ENCODE measurements at regions not wholly inside any gene's neighbourhood (a gene's known extent, or its start where the extent isn't known, plus 50 kb on each side); places are given as distances from the start of the nearest gene placed in this dataset.

DNA sequence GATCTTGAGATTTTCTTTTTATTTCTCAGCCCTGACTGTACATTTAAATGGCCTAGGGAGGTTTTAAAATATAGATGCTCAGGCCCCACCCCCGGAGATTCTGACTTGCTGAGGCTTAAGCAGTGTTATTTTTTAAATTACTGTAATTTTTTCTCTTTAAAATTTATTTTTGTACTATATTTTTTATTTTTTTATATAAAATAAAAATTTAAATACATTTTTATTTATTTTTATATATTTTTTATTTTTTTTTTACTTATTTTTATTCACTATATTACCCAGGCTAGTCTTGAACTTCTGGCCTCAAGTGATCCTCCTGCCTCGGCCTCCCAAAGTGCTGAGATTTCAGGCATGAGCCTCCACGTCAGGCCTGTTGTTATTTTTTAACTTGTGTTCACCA is 83.3 kb downstream of the KATNIP start:
- Histone ChIP-seq H2AFZ (replicated peaks; ENCODE audit: low read length, poor library complexity) (no peak overlapping the region), H3K4me2 (ENCODE audit: low read depth, low read length) (no peak overlapping the region), H2AK5ac (ENCODE audit: low read depth, low read length) (no peak overlapping the region), H3K27ac (ENCODE audit: insufficient read depth, low read length) (no peak overlapping the region), H3K9me3 (ENCODE audit: control insufficient read depth, insufficient read depth, low read length) (no peaks in the 10 kb centered on the region), H3K4me3 (ENCODE audit: insufficient read depth, low read depth, low read length) (no peak overlapping the region), H2BK20ac (ENCODE audit: low read depth, low read length) (no peak overlapping the region), H3K27me3 (ENCODE audit: control insufficient read depth, insufficient read depth, low read length) (no peaks in the 10 kb centered on the region), H3K18ac (ENCODE audit: low read depth, low read length) (no peak overlapping the region), H2AK9ac (replicated peaks; ENCODE audit: low read depth, low read length, poor library complexity) (no peak overlapping the region), H3K9me1 (ENCODE audit: insufficient read depth, low read length) (peaks cover 3% of the 10 kb centered on the region), H3K56ac (ENCODE audit: extremely low read depth, insufficient read depth, low read length) (no peak overlapping the region), H3K79me1 (ENCODE audit: low read depth in 1 of 2, low read length in 2 of 2) (no peaks in the 10 kb centered on the region), H3K36me3 (ENCODE audit: control insufficient read depth, insufficient read depth, low read length) (peaks cover 1% of the 10 kb centered on the region), H3K4me1 (ENCODE audit: control insufficient read depth, insufficient read depth, low read length) (peaks cover 10% of the 10 kb centered on the region; the same call in 1 of the 2 replicates), H3K4ac (ENCODE audit: low read depth, low read length) (no peak overlapping the region), H2BK5ac (ENCODE audit: low read depth, low read length, poor library complexity, severe bottlenecking) (no peak overlapping the region), H4K91ac (ENCODE audit: insufficient read depth, low read depth, low read length) (no peak overlapping the region), H3K14ac (replicated peaks; ENCODE audit: low read depth, low read length) (no peak overlapping the region), H4K20me1 (ENCODE audit: insufficient read depth, low read length) (no peaks in the 10 kb centered on the region), H3K23ac (ENCODE audit: low read depth, low read length) (no peak overlapping the region), H3K9ac (ENCODE audit: low read depth, low read length) (no peak overlapping the region), H4K8ac (ENCODE audit: low read depth in 2 of 2, low read length in 2 of 2) (no peak overlapping the region), H2BK120ac (ENCODE audit: low read depth, low read length) (no peak overlapping the region), H2BK15ac (ENCODE audit: low read depth, low read length) (no peak overlapping the region), H4K5ac (ENCODE audit: low read depth, low read length) (no peak overlapping the region)
- TF ChIP-seq RCOR1 (IDR thresholded peaks at IDR 0.05; ENCODE audit: insufficient replicate concordance, low read length) (no peak), BHLHE40 (IDR thresholded peaks at IDR 0.05; ENCODE audit: low read depth, low read length) (no peak), CTCF (conservative IDR thresholded peaks at IDR 0.05; ENCODE audit: low read depth, low read length) (no peak), CEBPB (IDR thresholded peaks at IDR 0.05; ENCODE audit: low read depth, low read length) (no peak), SMC3 (IDR thresholded peaks at IDR 0.05; ENCODE audit: low read depth, low read length) (no peak), NFE2L2 (IDR thresholded peaks at IDR 0.05; ENCODE audit: low read depth, low read length) (no peak), MAFK (IDR thresholded peaks at IDR 0.05; ENCODE audit: low read depth, low read length) (no peak), RAD21 (IDR thresholded peaks at IDR 0.05; ENCODE audit: low read length) (no peak), POLR2A (IDR thresholded peaks at IDR 0.05; ENCODE audit: low read depth, low read length) (no peak), FOS (IDR thresholded peaks at IDR 0.05; ENCODE audit: low read depth, low read length) (no peak), RFX5 (IDR thresholded peaks at IDR 0.05; ENCODE audit: low read depth, low read length) (no peak), MAZ (IDR thresholded peaks at IDR 0.05; ENCODE audit: borderline replicate concordance, low read depth, low read length) (no peak), CHD1 (IDR thresholded peaks at IDR 0.05; ENCODE audit: low read depth, low read length) (no peak), MXI1 (IDR thresholded peaks at IDR 0.05; ENCODE audit: borderline replicate concordance, low read depth, low read length) (no peak)
- TF ChIP-seq, protein P1, sequence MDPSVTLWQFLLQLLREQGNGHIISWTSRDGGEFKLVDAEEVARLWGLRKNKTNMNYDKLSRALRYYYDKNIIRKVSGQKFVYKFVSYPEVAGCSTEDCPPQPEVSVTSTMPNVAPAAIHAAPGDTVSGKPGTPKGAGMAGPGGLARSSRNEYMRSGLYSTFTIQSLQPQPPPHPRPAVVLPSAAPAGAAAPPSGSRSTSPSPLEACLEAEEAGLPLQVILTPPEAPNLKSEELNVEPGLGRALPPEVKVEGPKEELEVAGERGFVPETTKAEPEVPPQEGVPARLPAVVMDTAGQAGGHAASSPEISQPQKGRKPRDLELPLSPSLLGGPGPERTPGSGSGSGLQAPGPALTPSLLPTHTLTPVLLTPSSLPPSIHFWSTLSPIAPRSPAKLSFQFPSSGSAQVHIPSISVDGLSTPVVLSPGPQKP (IDR thresholded peaks at IDR 0.05; ENCODE audit: borderline replicate concordance, low read depth, low read length), result no peak
- TF ChIP-seq, protein P2, sequence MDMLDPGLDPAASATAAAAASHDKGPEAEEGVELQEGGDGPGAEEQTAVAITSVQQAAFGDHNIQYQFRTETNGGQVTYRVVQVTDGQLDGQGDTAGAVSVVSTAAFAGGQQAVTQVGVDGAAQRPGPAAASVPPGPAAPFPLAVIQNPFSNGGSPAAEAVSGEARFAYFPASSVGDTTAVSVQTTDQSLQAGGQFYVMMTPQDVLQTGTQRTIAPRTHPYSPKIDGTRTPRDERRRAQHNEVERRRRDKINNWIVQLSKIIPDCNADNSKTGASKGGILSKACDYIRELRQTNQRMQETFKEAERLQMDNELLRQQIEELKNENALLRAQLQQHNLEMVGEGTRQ (IDR thresholded peaks at IDR 0.05; ENCODE audit: low read depth, low read length), result no peak
- CTCF ChIA-PET, result no interaction called here
- POLR2A ChIA-PET (ENCODE audit: unreplicated experiment), result no interaction called here
- BruUV-seq (replicated peaks), result no TSS peak
- no CpG with 5 or more reads among the region's 3 CpGs for WGBS, 2 experiments (ENCODE audit: extremely low coverage in 2 of 2, insufficient read length in 1 of 2)
- no peak for DNase-seq
- in situ Hi-C loops (cut with MboI; ENCODE audit: low sequenced_read_pairs), result loop anchor here (10.0 kb wide), 1 partner anchor 442 kb away; no protein-coding TSS in a partner anchor
- dilution Hi-C loops (cut with HindIII; ENCODE audit: low sequenced_read_pairs, unreplicated experiment), result no loop called here
- intact Hi-C loops (cut with micrococcal nuclease), result loop anchor here (10.0 kb wide), 1 partner anchor 142 kb away; no protein-coding TSS in a partner anchor
- no peak for ATAC-seq (ENCODE audit: low read depth)

Data from IMR-90 (cell line).